Body of pancreas (tissue), 4 donors: ENCODE measurements at regions not wholly inside any gene's neighbourhood (a gene's known extent, or its start where the extent isn't known, plus 50 kb on each side); places are given as distances from the start of the nearest gene placed in this dataset.

Experiments used
- ATAC-seq: fragments of 150-250 bp; one replicate; pipeline ENCODE4 v1.9.1; 2016
- DNase-seq, 4 donors: peaks; one replicate each; pipeline ENCODE4 v3.0.0-alpha.2; 2019
- H3K27ac ChIP-seq, 4 donors: fragments of 200-600 bp; sonication (generic); 1 replicate in 3 of 4; 2 replicates in 1 of 4; pipeline versions ENCODE4 v1.5.1 to v1.6.1; 2016 to 2019; ENCODE audit warnings: mild to moderate bottlenecking in 1 of 4, mixed read lengths in 1 of 4, moderate library complexity in 1 of 4
- H3K27me3 ChIP-seq, 2 donors: fragments of 200-600 bp; sonication (generic); one replicate each; pipeline ENCODE4 v1.6.0; 2016; ENCODE audit warnings: mild to moderate bottlenecking in 1 of 2
- H3K36me3 ChIP-seq, 2 donors: fragments of 200-600 bp; sonication (generic); replicated peaks in 1 of 2; 2 replicates each; pipeline ENCODE4 v1.5.1; 2016; ENCODE audit warnings: low read depth in 2 of 2; ENCODE audit not compliant: insufficient read depth in 1 of 2
- H3K4me1 ChIP-seq: fragments of 200-600 bp; sonication (generic); one replicate; pipeline ENCODE4 v1.6.0; 2016
- H3K4me3 ChIP-seq, 2 donors: fragments of 200-600 bp; sonication (generic); 1 replicate in 1 of 2; 2 replicates in 1 of 2; pipeline ENCODE4 v1.5.1; 2016 to 2019
- H3K9me3 ChIP-seq, 3 donors: fragments of 200-600 bp; sonication (generic); 1 replicate in 2 of 3; 2 replicates in 1 of 3; pipeline ENCODE4 v1.5.1; 2016
- POLR2A ChIP-seq, 3 donors: fragments of 450-650 bp; IDR thresholded peaks; one replicate each; pipeline ENCODE4 v1.6.1; 2016; ENCODE audit warnings: antibody characterized with exemption in 3 of 3, mild to moderate bottlenecking in 2 of 3
- WGBS, 2 donors: methylation state at CpG; one replicate each; pipeline ENCODE4 v1.1.5; 2017; 5-methylcytosine and 5-hydroxymethylcytosine counted together
- intact Hi-C: fragments of 100-400 bp; cut with DNase I; formaldehyde crosslinking; loops from one replicate; pipeline ENCODE4 v1.15.1; 2023
- TF ChIP-seq, protein P1 (sequence below), 7 experiments: fragments of 450-650 bp in 4 of 7; fragments of 200-600 bp in 3 of 7; sonication (generic) in 3 of 7; IDR thresholded peaks; one replicate each; pipeline ENCODE4 v1.5.1; 2016 to 2019; ENCODE audit warnings: antibody characterized with exemption in 7 of 7

DNA sequence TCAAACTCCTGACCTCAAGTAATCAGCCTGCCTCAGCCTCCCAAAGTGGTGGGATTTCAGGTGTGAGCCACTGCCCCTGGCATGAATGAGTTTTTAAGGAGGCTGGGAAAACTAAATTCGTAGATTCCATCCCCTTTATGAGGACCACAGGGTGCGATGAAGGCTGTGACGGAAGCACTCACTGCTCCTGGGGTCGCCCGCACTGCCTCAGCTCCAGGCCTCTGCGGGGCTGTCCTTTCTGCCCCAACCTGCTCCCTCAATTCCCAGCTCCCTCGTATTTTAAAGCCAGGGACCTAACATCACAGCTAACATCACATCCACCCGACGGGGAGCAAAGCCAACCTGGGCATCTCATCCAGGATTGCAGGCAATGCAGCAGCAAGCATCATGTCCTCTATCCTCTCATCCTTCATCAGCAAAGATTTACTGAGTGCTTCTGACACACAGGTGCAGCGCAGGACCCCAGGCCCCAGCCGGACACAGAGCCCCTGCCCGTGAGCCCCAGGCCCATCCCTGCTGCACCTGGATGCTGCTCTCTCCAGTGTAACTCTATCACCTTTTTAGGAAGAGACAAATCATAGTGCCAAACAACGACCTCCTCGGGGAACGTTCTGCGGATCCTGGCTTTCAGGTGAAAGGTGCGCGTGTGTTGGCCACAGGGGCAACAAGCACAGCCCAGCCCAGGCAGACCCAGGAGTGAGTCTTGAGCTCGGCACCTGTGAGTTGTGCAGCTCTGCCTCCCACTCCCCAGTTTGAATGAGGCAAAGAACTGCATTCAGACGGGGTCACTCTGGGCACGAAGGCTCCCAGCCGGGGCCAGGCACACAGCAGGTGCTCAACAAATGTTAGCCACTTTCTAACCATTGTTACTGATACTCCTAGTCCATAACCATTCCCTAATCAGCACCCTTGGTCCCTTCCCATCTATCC is 134.3 kb downstream of the CRYBB2 start:
- DNase-seq (no peak), ATAC-seq (no peak)
- TF ChIP-seq POLR2A (IDR thresholded peaks at IDR 0.05), result no peak
- TF ChIP-seq, protein P1, sequence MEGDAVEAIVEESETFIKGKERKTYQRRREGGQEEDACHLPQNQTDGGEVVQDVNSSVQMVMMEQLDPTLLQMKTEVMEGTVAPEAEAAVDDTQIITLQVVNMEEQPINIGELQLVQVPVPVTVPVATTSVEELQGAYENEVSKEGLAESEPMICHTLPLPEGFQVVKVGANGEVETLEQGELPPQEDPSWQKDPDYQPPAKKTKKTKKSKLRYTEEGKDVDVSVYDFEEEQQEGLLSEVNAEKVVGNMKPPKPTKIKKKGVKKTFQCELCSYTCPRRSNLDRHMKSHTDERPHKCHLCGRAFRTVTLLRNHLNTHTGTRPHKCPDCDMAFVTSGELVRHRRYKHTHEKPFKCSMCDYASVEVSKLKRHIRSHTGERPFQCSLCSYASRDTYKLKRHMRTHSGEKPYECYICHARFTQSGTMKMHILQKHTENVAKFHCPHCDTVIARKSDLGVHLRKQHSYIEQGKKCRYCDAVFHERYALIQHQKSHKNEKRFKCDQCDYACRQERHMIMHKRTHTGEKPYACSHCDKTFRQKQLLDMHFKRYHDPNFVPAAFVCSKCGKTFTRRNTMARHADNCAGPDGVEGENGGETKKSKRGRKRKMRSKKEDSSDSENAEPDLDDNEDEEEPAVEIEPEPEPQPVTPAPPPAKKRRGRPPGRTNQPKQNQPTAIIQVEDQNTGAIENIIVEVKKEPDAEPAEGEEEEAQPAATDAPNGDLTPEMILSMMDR (IDR thresholded peaks at IDR 0.05), result no peak
- Histone ChIP-seq H3K9me3 (no peaks in the 10 kb centered on the region), H3K27me3 (no peaks in the 10 kb centered on the region), H3K4me1 (no peaks in the 10 kb centered on the region), H3K27ac (no peak overlapping the region), H3K4me3 (no peak overlapping the region), H3K36me3 (peaks cover 6 to 10% of the 10 kb centered on the region in 2 donors)
- intact Hi-C loops, result no loop called here
- 89 to 94% methylated on average over 14 to 18 of the region's 22 CpGs for WGBS, 2 donors

DNA sequence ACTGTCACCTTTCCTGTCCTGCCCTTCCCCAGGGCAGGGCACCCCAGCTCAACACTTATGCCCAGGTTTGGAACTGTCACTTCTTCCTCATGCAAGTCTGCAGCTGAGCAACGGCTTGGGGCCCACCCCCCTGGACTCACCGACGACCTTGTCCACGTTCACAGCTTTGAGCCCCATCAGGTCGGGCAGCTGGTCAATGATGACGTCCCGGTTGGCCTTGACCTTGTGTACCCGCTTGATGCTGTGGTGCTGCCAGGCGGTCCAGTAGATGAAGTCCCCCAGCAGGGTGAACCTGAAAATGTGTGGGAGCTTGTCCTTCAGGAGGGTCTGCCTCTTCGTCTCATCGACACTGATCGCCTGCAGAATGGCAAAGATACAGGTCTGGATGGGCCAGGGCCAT is 135.0 kb downstream of the CRYBB2 start:
- intact Hi-C loops, result no loop called here
- Histone ChIP-seq H3K4me1 (no peaks in the 10 kb centered on the region), H3K9me3 (no peaks in the 10 kb centered on the region), H3K36me3 (peaks cover 6 to 10% of the 10 kb centered on the region in 2 donors), H3K4me3 (no peak overlapping the region), H3K27me3 (no peaks in the 10 kb centered on the region), H3K27ac (no peak overlapping the region)
- TF ChIP-seq POLR2A (IDR thresholded peaks at IDR 0.05), result no peak
- TF ChIP-seq, protein P1 (IDR thresholded peaks at IDR 0.05), result no peak
- DNase-seq (no peak), ATAC-seq (no peak)
- 77 to 78% methylated on average over 6 to 12 of the region's 12 CpGs for WGBS, 2 donors

DNA sequence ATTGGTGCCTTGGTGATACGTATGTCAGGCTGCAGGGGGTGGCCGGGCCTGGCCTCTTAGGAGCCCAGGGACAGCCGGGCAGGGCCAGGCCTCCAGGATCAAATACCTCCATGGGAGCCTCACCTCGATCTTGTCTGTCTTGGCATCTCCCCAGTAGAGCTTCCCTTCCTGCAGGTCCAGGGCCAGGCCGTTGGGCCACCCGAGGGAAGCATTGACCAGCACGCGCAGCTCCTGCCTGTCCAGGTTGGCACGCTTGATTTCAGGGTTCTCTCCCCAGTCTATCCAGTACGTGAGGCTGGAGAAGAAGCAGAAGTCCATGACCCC is 137.7 kb downstream of the CRYBB2 start:
- intact Hi-C loops, result no loop called here
- peaks cover under 1% of the 10 kb centered on the region for H3K4me1 ChIP-seq
- H3K4me3 ChIP-seq, result no peak overlapping the region
- no peak for TF ChIP-seq POLR2A (IDR thresholded peaks at IDR 0.05)
- TF ChIP-seq, protein P1 (IDR thresholded peaks at IDR 0.05), result no peak
- H3K27ac ChIP-seq, result no peak overlapping the region
- WGBS, 2 donors, result 81 to 88% methylated on average over 9 to 10 of the region's 10 CpGs
- H3K27me3 ChIP-seq, result no peaks in the 10 kb centered on the region
- H3K9me3 ChIP-seq, result no peaks in the 10 kb centered on the region
- ATAC-seq, result no peak
- peaks cover 5 to 6% of the 10 kb centered on the region in 2 donors for H3K36me3 ChIP-seq
- DNase-seq, result no peak

DNA sequence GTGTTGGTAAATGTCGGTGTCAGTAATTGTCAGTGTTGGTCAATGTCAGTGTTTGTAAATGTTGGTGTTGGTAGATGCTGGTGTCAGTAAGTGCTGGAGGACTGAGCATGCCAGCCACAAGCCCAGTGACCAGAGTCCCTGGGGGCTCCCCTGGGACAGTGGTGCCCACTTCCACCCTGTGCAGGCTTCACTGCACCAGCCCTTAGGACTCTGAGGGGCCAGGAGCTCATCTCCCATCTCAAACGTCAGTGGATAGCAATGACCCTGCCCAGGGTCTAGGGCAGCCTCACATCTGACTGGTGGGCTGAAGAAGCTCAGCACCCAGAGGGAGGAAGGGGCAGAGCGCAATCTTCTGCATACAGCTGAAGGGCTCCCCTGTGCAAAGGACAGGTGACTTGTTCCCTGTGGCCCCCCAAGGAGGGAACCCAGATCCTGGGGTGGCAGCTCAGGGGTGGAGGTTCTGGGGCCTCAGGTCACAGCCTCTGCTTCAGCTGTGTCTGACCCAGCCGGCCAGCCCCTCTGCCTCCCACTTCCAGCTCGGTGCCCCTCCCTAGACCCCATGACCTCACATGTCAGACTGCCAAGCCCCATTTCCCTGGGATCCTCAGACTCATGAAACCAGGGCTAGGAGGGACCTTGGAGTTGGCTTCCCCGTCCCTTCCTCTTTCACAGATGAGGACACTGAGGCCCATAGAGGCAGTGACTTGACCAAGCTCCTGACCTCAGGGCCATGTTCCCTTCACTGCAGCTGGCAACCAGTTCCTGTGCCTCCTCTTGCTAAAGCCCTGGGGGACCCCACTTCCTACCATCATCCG is 138.4 kb downstream of the CRYBB2 start:
- WGBS, 2 donors, result 87 to 92% methylated on average over 4 to 7 of the region's 7 CpGs
- peaks cover 5 to 6% of the 10 kb centered on the region in 2 donors for H3K36me3 ChIP-seq

More for the DNA sequence above, 138.4 kb downstream of the CRYBB2 start:
- peak in 1 of 4 donors; percentile 8 for DNase-seq
- no peak for TF ChIP-seq POLR2A (IDR thresholded peaks at IDR 0.05)
- TF ChIP-seq, protein P1 (IDR thresholded peaks at IDR 0.05), result no peak
- no peak for ATAC-seq
- intact Hi-C loops, result no loop called here
- H3K4me3 ChIP-seq, result no peak overlapping the region
- H3K9me3 ChIP-seq, result no peaks in the 10 kb centered on the region
- H3K4me1 ChIP-seq, result peaks cover 6% of the 10 kb centered on the region
- H3K27me3 ChIP-seq, result no peaks in the 10 kb centered on the region
- H3K27ac ChIP-seq, result no peak overlapping the region
